ENCODE measurements at regions not wholly inside any gene's neighbourhood (a gene's known extent, or its start where the extent isn't known, plus 50 kb on each side); places are given as distances from the start of the nearest gene placed in this dataset.
A peak's percentile ranks its signal among the peaks of the same experiment; 100 is the strongest.

- Histone ChIP-seq H3K36me3 (no peaks in the 10 kb centered on the region), H3K9me3 (no peaks in the 10 kb centered on the region), H3K4me3 (peak overlapping the region; percentile 39 to 57 (median 50)), H3K27me3 (peaks cover 0 to 3% (median 0%) of the 10 kb centered on the region in 4 donors), H3K27ac (replicated peaks in 1 of 4) (peak overlapping the region; percentile 82 to 85 (median 84)), H3K4me1 (peaks cover 4 to 95% (median 81%) of the 10 kb centered on the region in 4 donors)
- 18% methylated on average over 3 of the region's 3 CpGs for WGBS
- DNase-seq (ENCODE audit: extremely low spot score), result no peak
- TF ChIP-seq POLR2AphosphoS5 (IDR thresholded peaks at IDR 0.05) (peak; percentile 6 to 49), CTCF (IDR thresholded peaks at IDR 0.05) (no peak)
- intact Hi-C loops (cut with DNase I), result no loop called here
Measured at GRCh38 chr3:177443469-177443868, 246.2 kb upstream of the TBL1XR1 start.

- Histone ChIP-seq H3K4me3 (peak overlapping the region in 3 of 4 donors; percentile 4 to 39 (median 17)), H3K27me3 (peaks cover 0 to under 1% (median 0%) of the 10 kb centered on the region in 4 donors), H3K36me3 (no peaks in the 10 kb centered on the region), H3K4me1 (peaks cover 0 to 90% (median 78%) of the 10 kb centered on the region in 4 donors), H3K9me3 (no peaks in the 10 kb centered on the region), H3K27ac (replicated peaks in 1 of 4) (peak overlapping the region; percentile 82 to 85 (median 84))
- intact Hi-C loops (cut with DNase I), result no loop called here
- TF ChIP-seq POLR2AphosphoS5 (IDR thresholded peaks at IDR 0.05) (no peak), CTCF (IDR thresholded peaks at IDR 0.05) (no peak), EP300 (IDR thresholded peaks at IDR 0.05) (no peak), POLR2A (IDR thresholded peaks at IDR 0.05; ENCODE audit: low read depth) (no peak)
- 95% methylated on average over 1 of the region's 1 CpG for WGBS
- no peak for DNase-seq (ENCODE audit: extremely low spot score)
Measured at GRCh38 chr3:177444696-177445095, 247.4 kb upstream of the TBL1XR1 start.

GRCh38 chr3:177445549-177445948 is 248.3 kb upstream of the TBL1XR1 start:
- H3K4me3 ChIP-seq, result peak overlapping the region in 1 of 4 donors; percentile 0
- H3K27ac ChIP-seq (replicated peaks in 1 of 4), result peak overlapping the region; percentile 82 to 85 (median 84)
- peaks cover 0 to 90% (median 76%) of the 10 kb centered on the region in 4 donors for H3K4me1 ChIP-seq
- no peaks in the 10 kb centered on the region for H3K36me3 ChIP-seq
- H3K9me3 ChIP-seq, result no peaks in the 10 kb centered on the region
- TF ChIP-seq EP300 (IDR thresholded peaks at IDR 0.05), result no peak
- TF ChIP-seq POLR2AphosphoS5 (IDR thresholded peaks at IDR 0.05), result no peak
- TF ChIP-seq CTCF (IDR thresholded peaks at IDR 0.05), result no peak
- no peak for TF ChIP-seq POLR2A (IDR thresholded peaks at IDR 0.05; ENCODE audit: low read depth)
- no peaks in the 10 kb centered on the region for H3K27me3 ChIP-seq
- DNase-seq (ENCODE audit: extremely low spot score), result no peak
- intact Hi-C loops (cut with DNase I), result no loop called here

- H3K36me3 ChIP-seq, result no peaks in the 10 kb centered on the region
- H3K4me3 ChIP-seq, result peak overlapping the region in 3 of 4 donors; percentile 16 to 34 (median 29)
- H3K4me1 ChIP-seq, result peaks cover 0 to 90% (median 76%) of the 10 kb centered on the region in 4 donors
- peak overlapping the region; percentile 82 to 85 (median 84) for H3K27ac ChIP-seq (replicated peaks in 1 of 4)
- intact Hi-C loops (cut with DNase I), result no loop called here
- WGBS, result 41% methylated on average over 6 of the region's 6 CpGs
- no peaks in the 10 kb centered on the region for H3K27me3 ChIP-seq
- H3K9me3 ChIP-seq, result no peaks in the 10 kb centered on the region
- TF ChIP-seq CTCF (IDR thresholded peaks at IDR 0.05), result no peak
- DNase-seq (ENCODE audit: extremely low spot score), result no peak
Measured at GRCh38 chr3:177446165-177446601, 248.9 kb upstream of the TBL1XR1 start.

GRCh38 chr3:177447938-177448337 is 250.7 kb upstream of the TBL1XR1 start:
- WGBS, result 57% methylated on average over 3 of the region's 3 CpGs
- H3K4me1 ChIP-seq, result peaks cover 15 to 91% (median 79%) of the 10 kb centered on the region in 4 donors

More at GRCh38 chr3:177447938-177448337, 250.7 kb upstream of the TBL1XR1 start:
- Histone ChIP-seq H3K4me3 (no peak overlapping the region), H3K27ac (replicated peaks in 1 of 4) (peak overlapping the region; percentile 73 to 85 (median 83)), H3K36me3 (no peaks in the 10 kb centered on the region), H3K27me3 (no peaks in the 10 kb centered on the region), H3K9me3 (no peaks in the 10 kb centered on the region)
- intact Hi-C loops (cut with DNase I), result no loop called here
- DNase-seq (ENCODE audit: extremely low spot score), result no peak
- TF ChIP-seq CTCF (IDR thresholded peaks at IDR 0.05) (no peak), EP300 (IDR thresholded peaks at IDR 0.05) (no peak), POLR2A (IDR thresholded peaks at IDR 0.05; ENCODE audit: low read depth) (no peak), POLR2AphosphoS5 (IDR thresholded peaks at IDR 0.05) (no peak)
